GM12878 (cell line): ENCODE measurements at regions not wholly inside any gene's neighbourhood (a gene's known extent, or its start where the extent isn't known, plus 50 kb on each side); places are given as distances from the start of the nearest gene placed in this dataset.

Source experiments
- ATAC-seq: fragments of 200-7000 bp; cut with Tn5 transposase; 3 replicates; pipeline ENCODE4 v1.9.1; 2020; ENCODE audit warnings: mild to moderate bottlenecking, moderate library complexity
- BruUV-seq: library from RNA; stranded (reverse); fragments of 400-500 nt; replicated peaks from 2 replicates; lab custom pipeline; 2021; lab: Mats Ljungman, UMichigan
- CTCF ChIA-PET: fragments of 300-600 bp; sonication (Branson Sonifier 250); formaldehyde crosslinking; extraction: SDS; loops from one replicate; lab custom pipeline; 2021; ENCODE audit warnings: inconsistent platforms; lab: Yijun Ruan, JAX
- POLR2A ChIA-PET: fragments of 350-600 bp; formaldehyde crosslinking; extraction: SDS; loops from one replicate; lab custom pipeline; 2021; ENCODE audit warnings: inconsistent platforms; lab: Charles Lee
- RAD21 ChIA-PET: fragments of 300-600 bp; sonication (Branson Sonifier 250); formaldehyde crosslinking; loops from one replicate; lab custom pipeline; 2023; ENCODE audit warnings: antibody characterized with exemption; ENCODE audit not compliant: unreplicated experiment; lab: Charles Lee
- SMC1A ChIA-PET: fragments of 300-600 bp; sonication (Branson Sonifier 250); formaldehyde crosslinking; loops from one replicate; lab custom pipeline; 2023; ENCODE audit not compliant: unreplicated experiment, uncharacterized antibody; lab: Charles Lee
- DNase-seq: peaks from one replicate; pipeline ENCODE4 v3.0.0-alpha.2; 2011; ENCODE audit warnings: low read depth, low spot score
- FAIRE-seq: peaks from 3 replicates; lab custom pipeline; 2011; peaks lifted over from hg19 to GRCh38; lab: Jason Lieb, UNC
- H2AFZ ChIP-seq: 2 replicates; pipeline ENCODE4 v1.6.0; 2011; ENCODE audit warnings: low read depth, low read length, control low read depth; ENCODE audit not compliant: control insufficient read depth
- H3K27ac ChIP-seq: 2 replicates; pipeline ENCODE4 v1.5.1; 2011; ENCODE audit warnings: control low read depth; ENCODE audit not compliant: control insufficient read depth, insufficient read depth
- H3K27me3 ChIP-seq, 2 experiments: replicated peaks in 1 of 2; 2 replicates each; pipeline versions ENCODE4 v1.6.0 to v1.6.1; 2011; ENCODE audit warnings: low read length in 1 of 2; ENCODE audit not compliant: control insufficient read depth in 2 of 2, insufficient read depth in 2 of 2
- H3K36me3 ChIP-seq, 2 experiments: 2 replicates each; pipeline ENCODE4 v1.5.1; 2011; ENCODE audit warnings: low read length in 1 of 2; ENCODE audit not compliant: control insufficient read depth in 2 of 2, insufficient read depth in 2 of 2
- H3K4me1 ChIP-seq: 2 replicates; pipeline ENCODE4 v1.6.1; 2011; ENCODE audit warnings: mild to moderate bottlenecking, low read length, moderate library complexity, mixed read lengths; ENCODE audit not compliant: control insufficient read depth, insufficient read depth
- H3K4me2 ChIP-seq: 2 replicates; pipeline ENCODE4 v1.6.0; 2011; ENCODE audit warnings: control low read depth; ENCODE audit not compliant: control insufficient read depth, insufficient read depth
- H3K4me3 ChIP-seq: fragments of 200-600 bp; sonication (generic); 2 replicates; pipeline ENCODE4 v1.5.1; 2016
- H3K79me2 ChIP-seq: 2 replicates; pipeline ENCODE4 v1.6.0; 2011; ENCODE audit warnings: low read length; ENCODE audit not compliant: control insufficient read depth, insufficient read depth
- H3K9ac ChIP-seq: 2 replicates; pipeline ENCODE4 v1.8.0; 2011; ENCODE audit warnings: low read length, control low read depth, mixed read lengths; ENCODE audit not compliant: control insufficient read depth, insufficient read depth
- H3K9me3 ChIP-seq: replicated peaks from 3 replicates; pipeline ENCODE4 v1.5.1; 2011; ENCODE audit warnings: mild to moderate bottlenecking, low read length; ENCODE audit not compliant: control insufficient read depth, insufficient read depth
- H4K20me1 ChIP-seq: 2 replicates; pipeline ENCODE4 v1.6.0; 2011; ENCODE audit not compliant: control insufficient read depth, insufficient read depth
- ETV6 ChIP-seq, 2 experiments: fragments of 450-650 bp in 1 of 2; IDR thresholded peaks in 1 of 2; conservative IDR thresholded peaks in 1 of 2; 2 replicates each; pipeline ENCODE4 v1.6.1; 2014; ENCODE audit warnings: antibody characterized with exemption in 1 of 2, borderline replicate concordance in 1 of 2, low read depth in 1 of 2, mild to moderate bottlenecking in 1 of 2, moderate library complexity in 1 of 2
- LARP7 ChIP-seq: fragments of 450-650 bp; IDR thresholded peaks from 2 replicates; pipeline ENCODE4 v1.6.1; 2017; ENCODE audit warnings: mild to moderate bottlenecking
- MYB ChIP-seq: fragments of 150-350 bp; IDR thresholded peaks from 2 replicates; pipeline ENCODE4 v1.6.1; 2014; ENCODE audit warnings: mild to moderate bottlenecking, low read depth, low read length, borderline replicate concordance
- NFYB ChIP-seq: IDR thresholded peaks from 2 replicates; pipeline ENCODE4 v1.6.1; 2011; ENCODE audit warnings: low read depth, mild to moderate bottlenecking, low read length, improper control_type of control experiment, moderate library complexity; ENCODE audit not compliant: insufficient read depth
- SMARCA5 ChIP-seq: fragments of 450-650 bp; IDR thresholded peaks from 2 replicates; pipeline ENCODE4 v1.6.1; 2017; ENCODE audit warnings: mild to moderate bottlenecking
- SP1 ChIP-seq: IDR thresholded peaks from one replicate; pipeline ENCODE4 v1.6.1; 2011; ENCODE audit warnings: low read depth, low read length
- SUZ12 ChIP-seq: fragments of 200-600 bp; sonication (generic); IDR thresholded peaks from one replicate; pipeline ENCODE4 v1.6.1; 2018; ENCODE audit warnings: antibody characterized with exemption, mild to moderate bottlenecking; ENCODE audit not compliant: unreplicated experiment
- TARDBP ChIP-seq: IDR thresholded peaks from 2 replicates; pipeline ENCODE4 v1.6.1; 2016; ENCODE audit warnings: borderline replicate concordance
- WGBS: methylation state at CpG from one replicate; pipeline ENCODE4 v1.1.6; 2016; ENCODE audit warnings: low lambda C conversion rate; ENCODE audit not compliant: insufficient replicate concordance, insufficient coverage; ENCODE audit errors: missing lambda C conversion rate; 5-methylcytosine and 5-hydroxymethylcytosine counted together
- in situ Hi-C: fragments of 300-500 bp; cut with MboI; formaldehyde crosslinking; loops from 9 replicates; pipeline ENCODE4 v1.14.3; 2018; ENCODE audit warnings: mixed read lengths
- intact Hi-C: fragments of 100-400 bp; cut with micrococcal nuclease; formaldehyde crosslinking; loops from one replicate; pipeline ENCODE4 v1.14.2; 2022; ENCODE audit not compliant: unreplicated experiment
- TF ChIP-seq, protein P1 (sequence below): fragments of 450-650 bp; IDR thresholded peaks from 2 replicates; pipeline ENCODE4 v1.6.1; 2016; ENCODE audit warnings: mild to moderate bottlenecking

DNA sequence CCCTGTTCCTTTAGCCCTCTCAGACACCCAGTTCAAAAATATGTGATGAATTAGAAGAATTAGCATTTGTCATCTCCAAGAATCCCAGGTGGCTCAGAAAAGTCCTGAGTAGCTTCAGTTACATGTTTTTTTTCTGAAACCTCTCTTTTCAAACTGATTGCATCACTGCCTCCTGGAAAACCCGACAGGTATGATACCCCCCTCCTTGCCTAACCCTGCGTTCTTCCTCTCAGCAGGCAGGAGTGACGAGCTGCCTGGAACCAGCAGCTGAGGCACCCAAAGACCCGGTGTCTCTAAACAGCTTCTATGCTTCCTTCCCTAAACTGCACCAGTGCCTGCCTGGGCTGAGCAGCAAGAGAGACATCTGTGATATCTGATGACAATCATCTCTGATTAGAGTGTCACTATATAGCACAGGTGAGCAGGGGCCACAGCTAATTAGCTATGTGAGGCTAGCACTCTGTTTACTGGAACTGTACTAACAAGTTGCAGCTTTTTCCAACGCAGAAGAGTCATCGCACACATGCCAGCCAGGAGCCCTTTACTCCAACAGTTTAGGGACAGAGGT is 376.4 kb upstream of the ATP5MC3 start:
- Histone ChIP-seq H3K4me3 (no peak overlapping the region), H3K36me3 (no peaks in the 10 kb centered on the region), H3K4me1 (no peaks in the 10 kb centered on the region), H3K4me2 (no peak overlapping the region), H3K9ac (no peak overlapping the region), H2AFZ (no peak overlapping the region), H4K20me1 (no peaks in the 10 kb centered on the region)
- DNase-seq = no peak
- intact Hi-C loops = no loop called here
- ATAC-seq = no peak
- BruUV-seq = no TSS peak
- no peak for TF ChIP-seq LARP7
- TF ChIP-seq MYB = no peak
- TF ChIP-seq SP1 = no peak
- TF ChIP-seq, protein P1, sequence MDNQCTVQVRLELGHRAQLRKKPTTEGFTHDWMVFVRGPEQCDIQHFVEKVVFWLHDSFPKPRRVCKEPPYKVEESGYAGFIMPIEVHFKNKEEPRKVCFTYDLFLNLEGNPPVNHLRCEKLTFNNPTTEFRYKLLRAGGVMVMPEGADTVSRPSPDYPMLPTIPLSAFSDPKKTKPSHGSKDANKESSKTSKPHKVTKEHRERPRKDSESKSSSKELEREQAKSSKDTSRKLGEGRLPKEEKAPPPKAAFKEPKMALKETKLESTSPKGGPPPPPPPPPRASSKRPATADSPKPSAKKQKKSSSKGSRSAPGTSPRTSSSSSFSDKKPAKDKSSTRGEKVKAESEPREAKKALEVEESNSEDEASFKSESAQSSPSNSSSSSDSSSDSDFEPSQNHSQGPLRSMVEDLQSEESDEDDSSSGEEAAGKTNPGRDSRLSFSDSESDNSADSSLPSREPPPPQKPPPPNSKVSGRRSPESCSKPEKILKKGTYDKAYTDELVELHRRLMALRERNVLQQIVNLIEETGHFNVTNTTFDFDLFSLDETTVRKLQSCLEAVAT = no peak
- no peak for TF ChIP-seq ETV6 (conservative IDR thresholded peaks at IDR 0.05 in 1 of 2, IDR thresholded peaks at IDR 0.05 in 1 of 2; ENCODE audit: borderline replicate concordance in 1 of 2, low read depth in 1 of 2)
- no peak for TF ChIP-seq SMARCA5
- TF ChIP-seq NFYB = no peak
- no peak for TF ChIP-seq TARDBP
- TF ChIP-seq SUZ12 = no peak
- TF ChIP-seq, all 136 proteins: peak for 0
- RAD21 ChIA-PET = no interaction called here
- CTCF ChIA-PET = interaction anchor here (0.5 to 1.2 kb wide), 2 partner anchors 10 to 149 kb away, joined by 3 read pairs; no protein-coding TSS in a partner anchor
- POLR2A ChIA-PET = no interaction called here
- SMC1A ChIA-PET = no interaction called here
- H3K9me3 ChIP-seq = no peaks in the 10 kb centered on the region
- H3K27ac ChIP-seq = no peak overlapping the region
- FAIRE-seq = no peak
- H3K27me3 ChIP-seq = no peaks in the 10 kb centered on the region
- in situ Hi-C loops = no loop called here
- 52% methylated on average over 6 of the region's 6 CpGs for whole genome bisulfite sequencing
- H3K79me2 ChIP-seq = no peaks in the 10 kb centered on the region
